H9 (cell line): ENCODE measurements at regions not wholly inside any gene's neighbourhood (a gene's known extent, or its start where the extent isn't known, plus 50 kb on each side); places are given as distances from the start of the nearest gene placed in this dataset.

Experiments used
- DNase-seq: peaks from one replicate; pipeline ENCODE4 v3.0.0-alpha.2; 2017
- H2AFZ ChIP-seq: one replicate; pipeline ENCODE4 v1.6.1; 2013; ENCODE audit warnings: mild to moderate bottlenecking, low read length, control low read depth, moderate library complexity
- H2AK5ac ChIP-seq: 2 replicates; pipeline ENCODE4 v1.6.1; 2013; ENCODE audit warnings: low read length, control low read depth, mixed read lengths; ENCODE audit not compliant: insufficient read length
- H2BK120ac ChIP-seq: one replicate; pipeline ENCODE4 v1.6.1; 2013; ENCODE audit warnings: low read depth, mild to moderate bottlenecking, low read length, control low read depth, inconsistent platforms; ENCODE audit not compliant: poor library complexity, severe bottlenecking
- H2BK12ac ChIP-seq: 2 replicates; pipeline ENCODE4 v1.6.1; 2013; ENCODE audit warnings: low read length, control low read depth, mixed read lengths, low read depth; ENCODE audit not compliant: insufficient read length
- H2BK15ac ChIP-seq: 2 replicates; pipeline ENCODE4 v1.6.1; 2013; ENCODE audit warnings: low read depth, low read length, control low read depth
- H2BK20ac ChIP-seq: one replicate; pipeline ENCODE4 v1.6.1; 2013; ENCODE audit warnings: low read depth, mild to moderate bottlenecking, low read length, control low read depth, inconsistent platforms; ENCODE audit not compliant: poor library complexity, severe bottlenecking
- H2BK5ac ChIP-seq: 2 replicates; pipeline ENCODE4 v1.6.1; 2013; ENCODE audit warnings: low read length, control low read depth, mixed read lengths; ENCODE audit not compliant: insufficient read length
- H3K14ac ChIP-seq: 2 replicates; pipeline ENCODE4 v1.6.1; 2013; ENCODE audit warnings: low read length, control low read depth; ENCODE audit not compliant: insufficient read depth
- H3K18ac ChIP-seq: 2 replicates; pipeline ENCODE4 v1.6.1; 2013; ENCODE audit warnings: low read depth, mild to moderate bottlenecking, mixed read lengths, low read length, control low read depth; ENCODE audit not compliant: insufficient read length
- H3K23ac ChIP-seq: 2 replicates; pipeline ENCODE4 v1.6.1; 2013; ENCODE audit warnings: low read length, control low read depth, mixed read lengths, low read depth; ENCODE audit not compliant: insufficient read length
- H3K23me2 ChIP-seq: 2 replicates; pipeline ENCODE4 v1.6.1; 2013; ENCODE audit warnings: low read depth, mild to moderate bottlenecking, mixed read lengths, low read length, control low read depth; ENCODE audit not compliant: insufficient read length, poor library complexity, severe bottlenecking
- H3K27ac ChIP-seq: 2 replicates; pipeline ENCODE4 v1.5.1; 2013; ENCODE audit warnings: low read length, control low read depth, mixed read lengths, low read depth; ENCODE audit not compliant: insufficient read length
- H3K27me3 ChIP-seq: 2 replicates; pipeline ENCODE4 v1.6.1; 2013; ENCODE audit warnings: low read length, control low read depth, inconsistent platforms; ENCODE audit not compliant: insufficient read depth
- H3K4ac ChIP-seq: 2 replicates; pipeline ENCODE4 v1.6.1; 2013; ENCODE audit warnings: low read depth, mild to moderate bottlenecking, control low read depth, inconsistent platforms, low read length, moderate library complexity
- H3K4me1 ChIP-seq: 2 replicates; pipeline ENCODE4 v1.6.1; 2013; ENCODE audit warnings: low read length, control low read depth, inconsistent platforms; ENCODE audit not compliant: insufficient read depth
- H3K4me2 ChIP-seq: 2 replicates; pipeline ENCODE4 v1.6.1; 2013; ENCODE audit warnings: low read length, control low read depth, mixed read lengths; ENCODE audit not compliant: insufficient read length, insufficient read depth
- H3K56ac ChIP-seq: 2 replicates; pipeline ENCODE4 v1.6.1; 2013; ENCODE audit warnings: low read depth, mild to moderate bottlenecking, mixed read lengths, low read length, control low read depth; ENCODE audit not compliant: insufficient read length
- H3K79me1 ChIP-seq: 2 replicates; pipeline ENCODE4 v1.6.1; 2013; ENCODE audit warnings: low read depth, mild to moderate bottlenecking, moderate library complexity, low read length, control low read depth, inconsistent platforms; ENCODE audit not compliant: insufficient read depth, poor library complexity, severe bottlenecking
- H3K79me2 ChIP-seq: 2 replicates; pipeline ENCODE4 v1.6.1; 2013; ENCODE audit warnings: low read length, control low read depth, inconsistent platforms; ENCODE audit not compliant: insufficient read depth
- H3K9ac ChIP-seq: 2 replicates; pipeline ENCODE4 v1.6.1; 2013; ENCODE audit warnings: low read length, control low read depth, mixed read lengths; ENCODE audit not compliant: insufficient read length; ENCODE audit errors: extremely low read depth
- H3K9me3 ChIP-seq: one replicate; pipeline ENCODE4 v1.6.1; 2013; ENCODE audit warnings: low read depth, low read length, inconsistent platforms; ENCODE audit not compliant: control insufficient read depth
- H3T11ph ChIP-seq: one replicate; pipeline ENCODE4 v1.6.1; 2013; ENCODE audit warnings: mild to moderate bottlenecking, low read length, control low read depth, inconsistent platforms
- H4K20me1 ChIP-seq: one replicate; pipeline ENCODE4 v1.6.1; 2013; ENCODE audit not compliant: control insufficient read depth, insufficient read length, insufficient read depth
- H4K5ac ChIP-seq: 2 replicates; pipeline ENCODE4 v1.6.1; 2013; ENCODE audit warnings: low read depth, mild to moderate bottlenecking, mixed read lengths, low read length, control low read depth; ENCODE audit not compliant: insufficient read length
- H4K8ac ChIP-seq: replicated peaks from 2 replicates; pipeline ENCODE4 v1.6.1; 2013; ENCODE audit warnings: low read length, control low read depth, mixed read lengths, low read depth; ENCODE audit not compliant: insufficient read length
- H4K91ac ChIP-seq: 2 replicates; pipeline ENCODE4 v1.6.1; 2013; ENCODE audit warnings: low read depth, mild to moderate bottlenecking, moderate library complexity, mixed read lengths, low read length, control low read depth; ENCODE audit not compliant: insufficient read length
- H3K27ac Mint-ChIP-seq, 3 experiments: 2 replicates in 2 of 3; 3 replicates in 1 of 3; pipeline ENCODE4 v1.8.0; 2020 to 2021; ENCODE audit warnings: mixed read lengths in 3 of 3, mild to moderate bottlenecking in 1 of 3, moderate library complexity in 1 of 3
- H3K27me3 Mint-ChIP-seq: 2 replicates; pipeline ENCODE4 v1.8.0; 2021; ENCODE audit warnings: low read depth, mild to moderate bottlenecking, moderate library complexity, mixed read lengths
- H3K36me3 Mint-ChIP-seq, 3 experiments: 2 replicates in 2 of 3; 3 replicates in 1 of 3; pipeline ENCODE4 v1.8.0; 2020 to 2021; ENCODE audit warnings: low read depth in 3 of 3, mixed read lengths in 3 of 3; ENCODE audit not compliant: insufficient read depth in 1 of 3
- H3K4me1 Mint-ChIP-seq, 2 experiments: 2 replicates each; pipeline ENCODE4 v1.8.0; 2020; ENCODE audit warnings: mixed read lengths in 2 of 2
- H3K4me3 Mint-ChIP-seq, 2 experiments: 2 replicates in 1 of 2; 3 replicates in 1 of 2; pipeline ENCODE4 v1.8.0; 2020 to 2021; ENCODE audit warnings: mild to moderate bottlenecking in 2 of 2, mixed read lengths in 2 of 2, moderate library complexity in 1 of 2
- H3K9me3 Mint-ChIP-seq, 2 experiments: 2 replicates in 1 of 2; 3 replicates in 1 of 2; pipeline ENCODE4 v1.8.0; 2020; ENCODE audit warnings: mild to moderate bottlenecking in 2 of 2, mixed read lengths in 2 of 2, moderate library complexity in 1 of 2
- WGBS: extraction: QIAGEN DNeasy Blood & Tissue Kit; methylation state at CpG from one replicate; pipeline ENCODE4 v1.1.7; 2013; ENCODE audit warnings: missing lambda C conversion rate, low lambda C conversion rate, mixed read lengths; ENCODE audit not compliant: insufficient read length; ENCODE audit errors: extremely low coverage; 5-methylcytosine and 5-hydroxymethylcytosine counted together
- TF ChIP-seq, protein P1 (sequence below): fragments of 200-600 bp; sonication (generic); conservative IDR thresholded peaks from 3 replicates; pipeline ENCODE4 v1.8.0; 2021; ENCODE audit warnings: antibody characterized with exemption, mild to moderate bottlenecking

GRCh38 chr14:97523936-97524335 lies 726.8 kb downstream of the VRK1 start:
- H3K14ac ChIP-seq = no peak overlapping the region
- H3K4me1 ChIP-seq = no peaks in the 10 kb centered on the region
- no peak overlapping the region for H2BK5ac ChIP-seq
- no peaks in the 10 kb centered on the region for H4K20me1 ChIP-seq
- H3K23ac ChIP-seq = no peak overlapping the region
- H3K9me3 Mint-ChIP-seq = peaks cover 0 to 2% of the 10 kb centered on the region in 2 experiments; a peak in 2 of 5 replicates
- H3K56ac ChIP-seq = no peak overlapping the region
- TF ChIP-seq, protein P1, sequence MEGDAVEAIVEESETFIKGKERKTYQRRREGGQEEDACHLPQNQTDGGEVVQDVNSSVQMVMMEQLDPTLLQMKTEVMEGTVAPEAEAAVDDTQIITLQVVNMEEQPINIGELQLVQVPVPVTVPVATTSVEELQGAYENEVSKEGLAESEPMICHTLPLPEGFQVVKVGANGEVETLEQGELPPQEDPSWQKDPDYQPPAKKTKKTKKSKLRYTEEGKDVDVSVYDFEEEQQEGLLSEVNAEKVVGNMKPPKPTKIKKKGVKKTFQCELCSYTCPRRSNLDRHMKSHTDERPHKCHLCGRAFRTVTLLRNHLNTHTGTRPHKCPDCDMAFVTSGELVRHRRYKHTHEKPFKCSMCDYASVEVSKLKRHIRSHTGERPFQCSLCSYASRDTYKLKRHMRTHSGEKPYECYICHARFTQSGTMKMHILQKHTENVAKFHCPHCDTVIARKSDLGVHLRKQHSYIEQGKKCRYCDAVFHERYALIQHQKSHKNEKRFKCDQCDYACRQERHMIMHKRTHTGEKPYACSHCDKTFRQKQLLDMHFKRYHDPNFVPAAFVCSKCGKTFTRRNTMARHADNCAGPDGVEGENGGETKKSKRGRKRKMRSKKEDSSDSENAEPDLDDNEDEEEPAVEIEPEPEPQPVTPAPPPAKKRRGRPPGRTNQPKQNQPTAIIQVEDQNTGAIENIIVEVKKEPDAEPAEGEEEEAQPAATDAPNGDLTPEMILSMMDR = no peak
- H3K23me2 ChIP-seq = no peaks in the 10 kb centered on the region
- H3K79me2 ChIP-seq = no peaks in the 10 kb centered on the region
- no peak overlapping the region for H2BK20ac ChIP-seq
- no CpG with 5 or more reads among the region's 3 CpGs for WGBS
- no peak overlapping the region for H4K5ac ChIP-seq
- H3K27me3 ChIP-seq = no peaks in the 10 kb centered on the region; the same call in 1 of the 2 replicates
- H2BK15ac ChIP-seq = no peak overlapping the region
- no peak overlapping the region for H2BK12ac ChIP-seq
- H3K18ac ChIP-seq = no peak overlapping the region
- no peaks in the 10 kb centered on the region for H3K79me1 ChIP-seq
- no peak for DNase-seq
- no peak overlapping the region for H3K27ac Mint-ChIP-seq
- H3K9me3 ChIP-seq = no peaks in the 10 kb centered on the region
- no peak overlapping the region for H3K4me3 Mint-ChIP-seq
- no peak overlapping the region for H2AK5ac ChIP-seq
- no peaks in the 10 kb centered on the region; the same call in 1 of the 2 replicates for H3K27me3 Mint-ChIP-seq
- H3K9ac ChIP-seq = no peak overlapping the region
- H2BK120ac ChIP-seq = no peak overlapping the region
- no peaks in the 10 kb centered on the region; a peak in 1 of 7 replicates for H3K36me3 Mint-ChIP-seq
- no peak overlapping the region for H2AFZ ChIP-seq
- H3K27ac ChIP-seq = no peak overlapping the region
- no peak overlapping the region for H4K91ac ChIP-seq
- no peak overlapping the region for H4K8ac ChIP-seq
- no peak overlapping the region for H3T11ph ChIP-seq
- H3K4me1 Mint-ChIP-seq = peaks cover 2 to 7% of the 10 kb centered on the region in 2 experiments; a peak in 2 of 4 replicates
- no peak overlapping the region for H3K4ac ChIP-seq
- H3K4me2 ChIP-seq = no peak overlapping the region
